22Rv1 (cell line): ENCODE measurements at regions not wholly inside any gene's neighbourhood (a gene's known extent, or its start where the extent isn't known, plus 50 kb on each side); places are given as distances from the start of the nearest gene placed in this dataset.

ENCODE experiments used
- ZFX ChIP-seq: fragments of 450-650 bp; IDR thresholded peaks from 2 replicates; pipeline ENCODE4 v1.6.1; 2017; ENCODE audit warnings: antibody characterized with exemption, borderline replicate concordance
- TF ChIP-seq, protein P1 (sequence below): fragments of 450-650 bp; IDR thresholded peaks from 2 replicates; pipeline ENCODE4 v1.5.1; 2017; ENCODE audit warnings: mild to moderate bottlenecking

DNA sequence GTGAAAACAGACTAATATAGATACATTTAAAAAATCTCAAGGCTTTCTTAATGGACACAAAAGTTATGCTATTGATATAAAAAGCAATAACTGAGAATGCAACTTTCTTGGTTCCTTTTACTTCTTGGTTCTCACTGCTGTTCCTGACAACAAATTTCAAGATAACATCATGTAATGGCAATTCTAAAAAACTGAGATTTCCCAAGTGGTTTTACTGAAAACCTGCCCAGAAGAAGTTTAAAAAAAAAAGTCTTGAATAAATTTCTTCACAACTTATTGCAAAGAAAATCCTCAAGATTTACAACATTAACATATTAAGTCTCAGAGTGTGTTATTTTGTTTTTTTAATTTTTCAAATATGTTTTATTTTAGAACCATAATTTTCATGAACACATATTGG lies 302.8 kb upstream of the COX7C start:
- TF ChIP-seq, protein P1, sequence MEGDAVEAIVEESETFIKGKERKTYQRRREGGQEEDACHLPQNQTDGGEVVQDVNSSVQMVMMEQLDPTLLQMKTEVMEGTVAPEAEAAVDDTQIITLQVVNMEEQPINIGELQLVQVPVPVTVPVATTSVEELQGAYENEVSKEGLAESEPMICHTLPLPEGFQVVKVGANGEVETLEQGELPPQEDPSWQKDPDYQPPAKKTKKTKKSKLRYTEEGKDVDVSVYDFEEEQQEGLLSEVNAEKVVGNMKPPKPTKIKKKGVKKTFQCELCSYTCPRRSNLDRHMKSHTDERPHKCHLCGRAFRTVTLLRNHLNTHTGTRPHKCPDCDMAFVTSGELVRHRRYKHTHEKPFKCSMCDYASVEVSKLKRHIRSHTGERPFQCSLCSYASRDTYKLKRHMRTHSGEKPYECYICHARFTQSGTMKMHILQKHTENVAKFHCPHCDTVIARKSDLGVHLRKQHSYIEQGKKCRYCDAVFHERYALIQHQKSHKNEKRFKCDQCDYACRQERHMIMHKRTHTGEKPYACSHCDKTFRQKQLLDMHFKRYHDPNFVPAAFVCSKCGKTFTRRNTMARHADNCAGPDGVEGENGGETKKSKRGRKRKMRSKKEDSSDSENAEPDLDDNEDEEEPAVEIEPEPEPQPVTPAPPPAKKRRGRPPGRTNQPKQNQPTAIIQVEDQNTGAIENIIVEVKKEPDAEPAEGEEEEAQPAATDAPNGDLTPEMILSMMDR: no peak
- no peak for TF ChIP-seq ZFX
